SU-DHL-6 (cell line): ENCODE measurements at regions not wholly inside any gene's neighbourhood (a gene's known extent, or its start where the extent isn't known, plus 50 kb on each side); places are given as distances from the start of the nearest gene placed in this dataset.

Source experiments
- CTCF ChIP-seq: fragments of 200-600 bp; sonication (generic); IDR thresholded peaks from one replicate; pipeline ENCODE4 v1.5.1; 2017; ENCODE audit warnings: antibody characterized with exemption, mild to moderate bottlenecking, low read length, moderate library complexity; ENCODE audit not compliant: insufficient read depth, poor library complexity, severe bottlenecking
- EZH2phosphoT487 ChIP-seq: fragments of 200-600 bp; sonication (generic), shearing (Covaris generic); conservative IDR thresholded peaks from 2 replicates; pipeline ENCODE4 v1.6.1; 2018; ENCODE audit warnings: mild to moderate bottlenecking, antibody characterized with exemption, low read length, moderate library complexity, mixed read lengths

- TF ChIP-seq CTCF, result no peak
- no peak for TF ChIP-seq EZH2phosphoT487
Measured at GRCh38 chr5:143536364-143536763, 132.9 kb upstream of the NR3C1 start.
